ENCODE measurements at regions not wholly inside any gene's neighbourhood (a gene's known extent, or its start where the extent isn't known, plus 50 kb on each side); places are given as distances from the start of the nearest gene placed in this dataset.

GRCh38 chr3:30285188-30286006 is 321.0 kb upstream of the TGFBR2 start:
- DNase-seq, result no peak
- intact Hi-C loops (cut with DNase I), result no loop called here

- DNase-seq, result peak in 13 of 42 donors; percentile 4 to 66 (median 30)
These were observed 320.3 kb upstream of the TGFBR2 start for GRCh38 chr3:30286007-30286669.

GRCh38 chr3:30286811-30287210 is 319.6 kb upstream of the TGFBR2 start:
- no peak for DNase-seq
- intact Hi-C loops (cut with DNase I), result no loop called here

More at GRCh38 chr3:30286007-30286669, 320.3 kb upstream of the TGFBR2 start:
- intact Hi-C loops (cut with DNase I), result no loop called here

- intact Hi-C loops (cut with DNase I), result no loop called here
- no peak for DNase-seq
These were observed 317.6 kb upstream of the TGFBR2 start for GRCh38 chr3:30288830-30289229.

- no peak for DNase-seq
- intact Hi-C loops (cut with DNase I), result no loop called here
These were observed 317.1 kb upstream of the TGFBR2 start for GRCh38 chr3:30289324-30289723.

- intact Hi-C loops (cut with DNase I), result no loop called here
- no peak for DNase-seq
These were observed 316.6 kb upstream of the TGFBR2 start for GRCh38 chr3:30289766-30290165.

- intact Hi-C loops (cut with DNase I), result no loop called here
- DNase-seq, result no peak
These were observed 315.9 kb upstream of the TGFBR2 start for GRCh38 chr3:30290479-30290878.

GRCh38 chr3:30292192-30292893 is 314.1 kb upstream of the TGFBR2 start:
- no peak for DNase-seq
- intact Hi-C loops (cut with DNase I), result no loop called here

GRCh38 chr3:30293621-30294240 is 312.7 kb upstream of the TGFBR2 start:
- DNase-seq, result peak in 8 of 42 donors; percentile 7 to 53 (median 19)
- intact Hi-C loops (cut with DNase I), result no loop called here

GRCh38 chr3:30294241-30294667 is 312.1 kb upstream of the TGFBR2 start:
- intact Hi-C loops (cut with DNase I), result no loop called here
- DNase-seq, result no peak

GRCh38 chr3:30297112-30297511 is 309.3 kb upstream of the TGFBR2 start:
- intact Hi-C loops (cut with DNase I), result no loop called here
- DNase-seq, result no peak

- intact Hi-C loops (cut with DNase I), result no loop called here
- no peak for DNase-seq
These were observed 306.6 kb upstream of the TGFBR2 start for GRCh38 chr3:30299674-30300385.

GRCh38 chr3:30300809-30301208 is 305.6 kb upstream of the TGFBR2 start:
- no peak for DNase-seq
- intact Hi-C loops (cut with DNase I), result no loop called here

GRCh38 chr3:30302027-30302426 is 304.4 kb upstream of the TGFBR2 start:
- DNase-seq, result no peak
- intact Hi-C loops (cut with DNase I), result no loop called here

- intact Hi-C loops (cut with DNase I), result no loop called here
- DNase-seq, result no peak
These were observed 302.6 kb upstream of the TGFBR2 start for GRCh38 chr3:30303770-30304169.

GRCh38 chr3:30305021-30305420 is 301.4 kb upstream of the TGFBR2 start:
- DNase-seq, result no peak
- intact Hi-C loops (cut with DNase I), result no loop called here

- DNase-seq, result no peak
- intact Hi-C loops (cut with DNase I), result no loop called here
These were observed 299.5 kb upstream of the TGFBR2 start for GRCh38 chr3:30306896-30307295.

GRCh38 chr3:30307372-30307950 is 298.9 kb upstream of the TGFBR2 start:
- DNase-seq, result no peak
- intact Hi-C loops (cut with DNase I), result no loop called here

GRCh38 chr3:30308131-30308530 is 298.3 kb upstream of the TGFBR2 start:
- DNase-seq, result no peak
- intact Hi-C loops (cut with DNase I), result no loop called here

All from head of caudate nucleus (tissue), 42 donors.